ENCODE measurements at regions not wholly inside any gene's neighbourhood (a gene's known extent, or its start where the extent isn't known, plus 50 kb on each side); places are given as distances from the start of the nearest gene placed in this dataset.
A peak's percentile ranks its signal among the peaks of the same experiment; 100 is the strongest.
"Not testable (repeated sequence)": the region's sequence is repeated elsewhere in the genome, so short reads cannot be mapped to it uniquely, and the experiment has no call there.

DNA sequence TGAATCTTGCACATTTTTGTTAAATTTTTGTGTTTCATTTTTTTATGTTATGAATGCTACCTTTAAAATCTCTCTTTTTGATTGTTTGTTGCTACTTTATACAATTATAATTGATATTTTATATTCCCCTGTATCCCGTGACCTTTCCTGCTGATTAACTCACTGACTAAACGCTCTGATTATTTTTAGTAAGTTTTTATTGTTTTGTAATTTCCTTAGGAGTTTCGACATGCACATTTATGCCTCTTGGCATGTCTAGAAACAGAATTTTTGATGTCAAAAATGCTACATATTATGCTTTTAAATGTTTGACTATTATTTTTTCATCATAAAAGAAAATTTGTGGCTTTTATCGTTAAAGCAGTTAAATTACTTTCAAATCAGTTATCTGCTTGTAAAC lies 1131.6 kb upstream of the TMEFF2 start:
- no peak for DNase-seq (ENCODE audit: low read depth)

DNA sequence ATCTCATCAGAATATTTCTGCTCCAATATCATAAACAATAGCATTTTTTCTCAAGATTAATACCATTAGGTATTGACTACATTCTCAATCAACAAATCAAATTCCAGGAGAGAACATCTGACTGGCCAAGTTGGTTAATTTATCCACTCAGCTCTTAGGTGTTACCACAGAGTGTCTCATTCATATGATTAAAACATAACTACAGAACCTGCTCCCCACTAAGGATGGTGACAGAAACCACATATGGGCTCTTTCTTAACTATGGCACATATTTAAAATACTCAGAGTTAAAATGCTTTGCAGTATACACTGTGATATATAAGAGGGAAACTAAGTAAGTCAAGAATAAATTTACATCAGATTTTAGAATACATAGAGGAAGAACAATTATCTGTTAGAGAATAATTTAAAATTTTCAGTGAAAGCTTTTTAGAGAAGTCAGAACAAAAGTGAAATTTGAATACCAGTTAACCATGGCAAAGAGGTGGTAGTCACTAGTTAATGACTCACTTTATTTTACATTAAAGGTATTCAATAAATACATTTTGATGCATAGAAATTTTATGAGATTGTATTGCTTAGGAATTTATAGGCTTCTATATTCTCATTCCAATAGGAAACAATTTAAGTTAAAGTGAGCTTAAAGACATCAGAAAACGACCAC lies 1120.8 kb upstream of the TMEFF2 start:
- no peak for DNase-seq (ENCODE audit: low read depth)

- no peak for DNase-seq (ENCODE audit: low read depth)
These were observed 1108.7 kb upstream of the TMEFF2 start for GRCh38 chr2:193303464-193303863.

DNA sequence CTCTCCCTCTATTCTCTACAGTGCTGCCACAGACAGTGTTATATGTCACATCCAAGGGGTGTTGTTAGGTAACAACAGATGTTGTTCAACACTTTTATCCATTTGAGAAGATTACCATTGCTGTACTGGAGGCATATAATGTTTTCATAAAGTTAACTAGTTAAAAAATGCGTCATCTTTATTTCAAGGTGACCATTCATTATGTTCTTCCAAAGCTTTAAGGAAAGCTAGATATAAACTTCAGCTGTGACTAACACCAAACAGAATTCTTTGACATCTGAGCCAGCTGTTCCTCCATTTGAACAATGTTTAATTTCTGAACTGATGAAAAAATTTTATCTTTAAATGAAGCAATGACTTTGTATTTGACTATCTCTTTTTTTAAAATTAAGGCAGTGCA lies 1099.6 kb upstream of the TMEFF2 start:
- DNase-seq (ENCODE audit: low read depth) = no peak

- no peak for DNase-seq (ENCODE audit: low read depth)
These were observed 1084.6 kb upstream of the TMEFF2 start for GRCh38 chr2:193279361-193279760.

DNA sequence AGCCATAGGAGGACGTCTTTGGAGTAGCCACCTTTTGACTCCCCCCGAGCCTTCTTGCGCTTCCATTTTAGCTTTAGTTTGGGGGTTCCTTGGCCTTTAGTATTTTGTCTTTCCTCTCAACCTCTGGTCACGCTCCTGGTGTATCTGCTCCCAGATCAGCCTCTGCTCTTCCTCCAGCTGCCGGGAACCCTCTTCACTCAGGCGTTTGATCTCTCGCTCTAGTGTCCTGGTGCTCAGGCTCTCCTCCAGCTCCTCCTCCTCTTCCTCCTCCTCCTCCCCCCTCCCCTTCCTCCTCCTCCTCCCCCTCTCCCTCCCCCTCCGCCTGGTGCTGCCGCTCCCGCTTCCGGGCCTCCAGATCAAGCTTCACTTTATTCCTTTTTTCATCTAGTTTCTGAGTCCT lies 1082.3 kb upstream of the TMEFF2 start:
- no peak for DNase-seq (ENCODE audit: low read depth)

DNA sequence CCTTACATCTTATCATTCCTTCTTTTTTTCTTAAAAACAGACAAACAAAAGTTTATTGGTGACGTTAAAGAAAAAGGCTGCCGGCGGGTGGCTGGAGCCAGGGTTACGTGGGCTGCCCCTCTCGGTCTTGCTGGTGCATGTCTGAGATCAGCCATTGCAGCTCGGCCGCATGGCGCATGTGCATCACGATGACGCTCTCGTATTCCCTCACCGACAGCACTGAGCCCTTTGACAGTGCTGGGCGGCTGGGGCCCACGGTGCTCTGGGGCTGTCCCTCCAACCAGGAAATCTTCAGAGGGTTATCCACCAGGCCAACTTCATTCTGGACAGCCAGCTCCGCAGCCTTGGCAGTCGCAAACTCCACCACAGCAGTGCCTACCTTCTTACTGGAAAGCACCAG lies 1081.8 kb upstream of the TMEFF2 start:
- DNase-seq (ENCODE audit: low read depth) = no peak

DNA sequence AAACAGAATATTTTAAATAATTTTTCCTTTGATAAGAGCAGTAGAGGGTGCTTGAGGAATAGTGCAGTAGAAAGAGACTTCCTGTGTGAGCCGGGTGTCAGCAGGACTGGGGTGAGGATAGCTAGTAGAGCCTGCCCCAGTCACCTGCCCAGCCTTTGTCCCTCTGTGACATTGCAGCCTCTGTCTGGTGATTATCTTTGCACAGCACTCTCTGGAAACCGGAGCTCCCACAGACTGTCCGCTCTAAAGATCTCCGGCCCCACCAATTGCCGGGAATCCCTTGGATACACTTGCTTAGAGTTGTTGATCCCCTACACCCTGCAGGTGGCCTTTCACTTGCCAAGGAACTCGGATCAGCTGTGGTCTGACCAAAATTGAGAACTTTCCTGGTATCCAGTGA lies 1081.3 kb upstream of the TMEFF2 start:
- no peak for DNase-seq (ENCODE audit: low read depth)

DNA sequence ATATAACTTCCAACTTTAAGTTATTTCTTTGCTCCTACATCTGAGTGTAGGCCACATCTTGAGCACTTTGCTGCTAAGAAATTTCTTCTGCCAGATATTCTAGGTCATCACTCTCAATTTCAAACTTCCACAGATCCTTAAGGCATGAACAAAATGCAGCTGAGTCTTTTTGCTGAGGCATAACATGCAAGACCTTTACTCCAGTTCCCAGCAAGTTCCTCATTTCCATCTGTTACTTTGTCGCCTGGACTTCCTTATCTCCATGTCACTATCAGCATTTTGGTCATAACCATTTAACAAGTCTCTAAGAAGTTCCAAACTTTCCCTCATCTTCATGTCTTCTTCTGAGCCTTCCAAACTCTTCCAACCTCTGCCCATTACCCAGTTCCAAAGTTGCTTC lies 1077.3 kb upstream of the TMEFF2 start:
- DNase-seq (ENCODE audit: low read depth) = peak; percentile 4

- DNase-seq (ENCODE audit: low read depth) = no peak
These were observed 1076.1 kb upstream of the TMEFF2 start for GRCh38 chr2:193270816-193271215.

GRCh38 chr2:193267496-193268002 lies 1072.8 kb upstream of the TMEFF2 start:
- no peak for DNase-seq (ENCODE audit: low read depth)

DNA sequence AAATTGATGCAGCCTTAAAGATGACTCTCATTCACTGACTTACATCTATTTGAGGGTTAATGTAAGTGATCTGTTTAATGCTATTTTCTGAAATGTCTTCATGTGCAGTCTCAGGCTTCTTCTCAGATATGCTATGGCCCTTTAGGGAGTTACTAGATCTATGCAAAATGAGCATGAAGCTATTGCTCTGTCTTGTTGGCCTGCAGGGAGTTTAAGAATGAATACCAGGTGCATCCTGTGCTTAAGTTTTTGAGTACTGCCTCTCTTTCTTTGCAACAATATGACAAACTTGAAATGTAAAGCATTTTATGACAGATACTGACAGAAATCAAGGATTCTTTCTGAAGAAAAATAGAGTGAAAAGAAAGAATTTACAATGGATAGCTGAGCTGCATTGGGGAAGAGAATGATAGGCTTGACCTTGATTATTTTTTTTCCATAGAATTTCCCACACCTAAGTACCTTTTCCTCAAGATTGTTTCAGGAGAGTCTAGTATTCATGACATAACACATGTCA lies 1058.3 kb upstream of the TMEFF2 start:
- no peak for DNase-seq (ENCODE audit: low read depth)

DNA sequence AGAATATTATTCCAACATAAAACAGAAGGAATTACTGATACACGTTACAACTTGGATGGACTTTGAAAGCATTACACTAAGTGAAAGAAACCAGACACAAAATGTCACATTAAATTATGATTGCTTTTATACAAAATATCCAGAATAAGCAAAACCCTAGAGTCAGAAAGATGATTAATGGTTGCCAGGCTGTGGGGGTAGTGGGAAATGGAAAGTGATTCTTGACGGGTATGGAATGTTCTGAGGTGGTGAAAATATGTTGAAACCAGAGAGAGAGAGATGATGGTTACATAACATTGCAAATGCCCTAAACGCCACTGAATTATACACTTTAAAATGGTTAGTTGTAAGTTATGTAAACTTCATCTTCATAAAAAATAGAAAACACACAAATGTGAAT lies 1057.2 kb upstream of the TMEFF2 start:
- no peak for DNase-seq (ENCODE audit: low read depth)

DNA sequence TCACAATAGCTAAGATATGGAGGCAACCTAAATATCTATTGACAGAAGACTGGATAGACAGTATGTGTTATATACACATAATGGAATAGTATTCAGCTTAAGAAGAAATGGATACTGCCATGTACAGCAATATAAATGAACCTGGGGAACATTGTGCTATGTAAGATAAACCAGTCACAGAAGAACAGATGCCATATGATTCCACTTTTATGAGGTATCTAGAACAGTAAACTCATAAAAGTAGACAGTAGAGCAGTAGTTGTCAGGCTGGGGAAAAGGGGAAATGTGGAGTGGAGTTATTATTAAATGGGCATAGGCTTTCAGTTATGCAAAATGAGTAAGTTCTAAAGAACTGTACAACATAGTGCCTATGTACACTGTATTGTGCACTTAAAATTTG lies 1055.7 kb upstream of the TMEFF2 start:
- DNase-seq (ENCODE audit: low read depth) = no peak

- DNase-seq (ENCODE audit: low read depth) = no peak
These were observed 1046.0 kb upstream of the TMEFF2 start for GRCh38 chr2:193240752-193241151.

DNA sequence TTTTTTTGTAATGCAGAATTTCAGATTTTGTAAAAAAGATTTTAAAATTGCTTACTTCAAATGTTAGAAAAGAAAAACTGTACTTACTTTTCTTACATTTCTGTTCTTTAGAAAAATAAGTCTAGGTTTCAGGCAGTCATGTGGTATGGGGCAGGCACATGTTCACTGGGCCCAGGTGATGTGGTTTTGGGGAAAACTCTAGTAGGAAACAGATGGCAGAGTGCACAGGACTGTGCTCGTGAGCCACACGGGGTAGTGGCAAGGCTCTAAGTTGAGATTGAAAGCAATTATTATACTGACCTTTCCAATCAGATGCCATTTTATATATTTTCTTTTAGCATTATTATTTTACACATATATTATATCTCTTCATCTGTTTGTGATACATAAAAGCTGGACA lies 1036.9 kb upstream of the TMEFF2 start:
- no peak for DNase-seq (ENCODE audit: low read depth)

DNA sequence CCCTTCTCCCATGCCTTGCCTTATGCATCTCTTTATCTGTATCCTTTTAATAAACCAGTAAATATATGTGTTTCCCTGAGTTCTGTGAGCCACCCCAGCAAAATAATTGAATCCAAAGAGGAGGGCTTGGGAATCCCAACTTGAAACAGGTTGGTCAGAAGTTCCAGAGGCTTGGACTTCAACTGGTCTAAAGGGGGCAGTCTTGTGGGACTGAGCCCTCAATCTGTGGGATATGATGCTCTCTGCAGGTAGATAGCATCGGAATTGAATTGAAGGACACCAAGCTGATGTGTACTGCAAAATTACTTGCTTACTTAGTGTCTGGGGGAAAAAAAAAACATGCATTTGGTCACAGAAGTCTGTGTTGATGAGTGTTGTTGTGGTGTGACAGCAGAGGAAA lies 1033.5 kb upstream of the TMEFF2 start:
- no peak for DNase-seq (ENCODE audit: low read depth)

DNA sequence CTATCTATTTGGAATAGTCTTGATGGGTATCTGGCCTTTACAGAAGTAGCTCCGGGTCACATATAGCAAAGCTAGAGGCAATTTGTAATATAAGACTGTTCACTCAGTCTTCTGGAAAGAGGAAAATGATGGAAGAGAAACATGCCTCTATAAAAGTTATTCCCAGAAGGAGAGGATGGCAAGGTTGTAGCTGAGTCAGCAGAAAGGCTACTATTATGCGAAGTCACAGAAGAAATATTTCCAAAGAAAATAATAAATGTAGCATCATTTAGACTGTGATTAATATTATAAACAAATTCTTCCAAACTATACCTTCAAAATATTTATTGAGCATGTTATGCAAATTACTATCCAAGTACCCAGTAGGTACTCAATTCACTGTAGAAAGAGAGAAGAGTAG lies 1027.7 kb upstream of the TMEFF2 start:
- no peak for DNase-seq (ENCODE audit: low read depth)

- no peak for DNase-seq (ENCODE audit: low read depth)
These were observed 1024.7 kb upstream of the TMEFF2 start for GRCh38 chr2:193219413-193219812.

DNA sequence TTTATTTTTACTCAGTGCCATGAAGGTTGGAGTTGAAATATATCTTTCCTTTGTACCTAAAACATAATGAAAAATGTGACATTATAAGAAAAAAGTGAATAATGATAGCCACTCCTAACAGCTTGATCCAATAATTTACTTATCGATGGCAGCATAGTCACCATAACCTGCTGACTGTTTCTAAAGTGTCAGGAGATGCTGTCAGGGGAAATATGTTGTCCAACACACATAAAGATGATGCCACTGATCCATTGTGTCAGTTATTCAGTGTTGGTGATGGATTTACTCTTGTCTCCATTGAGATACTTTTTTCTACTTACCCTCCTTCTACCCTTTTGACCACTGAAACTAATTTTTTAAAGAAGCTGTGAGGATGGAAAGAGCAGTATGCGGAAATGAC lies 1006.9 kb upstream of the TMEFF2 start:
- DNase-seq (ENCODE audit: low read depth) = no peak

- peak; percentile 86 for DNase-seq (ENCODE audit: low read depth)
These were observed 1004.6 kb upstream of the TMEFF2 start for GRCh38 chr2:193199322-193199721.

GRCh38 chr2:193187816-193188215 lies 993.1 kb upstream of the TMEFF2 start:
- DNase-seq (ENCODE audit: low read depth) = no peak

DNA sequence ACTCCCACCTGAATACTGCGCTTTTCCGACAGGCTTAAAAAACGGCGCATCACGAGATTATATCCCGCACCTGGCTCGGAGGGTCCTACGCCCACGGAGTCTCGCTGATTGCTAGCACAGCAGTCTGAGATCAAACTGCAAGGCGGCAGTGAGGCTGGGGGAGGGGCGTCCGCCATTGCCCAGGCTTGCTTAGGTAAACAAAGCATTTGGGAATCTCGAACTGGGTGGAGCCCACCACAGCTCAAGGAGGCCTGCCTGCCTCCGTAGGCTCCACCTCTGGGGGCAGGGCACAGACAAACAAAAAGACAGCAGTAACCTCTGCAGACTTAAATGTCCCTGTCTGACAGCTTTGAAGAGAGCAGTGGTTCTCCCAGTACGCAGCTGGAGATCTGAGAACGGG lies 976.2 kb upstream of the TMEFF2 start:
- not testable (repeated sequence) for DNase-seq (ENCODE audit: low read depth)

DNA sequence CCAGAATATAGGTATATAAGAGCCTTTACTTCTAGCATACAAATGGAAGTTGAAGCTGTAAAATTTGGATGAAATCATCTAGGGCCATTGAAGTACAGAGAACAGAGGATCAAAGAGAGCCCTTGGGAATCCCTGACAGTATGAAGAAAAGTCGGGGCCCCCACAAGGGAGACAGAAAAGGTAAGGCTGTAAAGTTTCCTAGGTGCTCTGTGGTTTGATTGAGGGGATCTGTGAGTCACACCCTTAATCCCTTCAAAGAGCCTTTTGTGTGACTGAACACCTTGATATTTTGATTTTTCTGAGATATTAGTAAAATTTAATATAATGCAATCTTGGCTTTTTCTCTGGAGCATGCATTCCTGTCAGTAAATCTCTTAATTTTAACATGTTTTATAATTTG lies 961.7 kb upstream of the TMEFF2 start:
- DNase-seq (ENCODE audit: low read depth) = no peak

Data from CMK (cell line).